ENCODE measurements at regions not wholly inside any gene's neighbourhood (a gene's known extent, or its start where the extent isn't known, plus 50 kb on each side); places are given as distances from the start of the nearest gene placed in this dataset.

GRCh38 chr6:14065350-14065749, 52.2 kb upstream of the CD83 start:
- no peak for DNase-seq (ENCODE audit: low read depth)

- DNase-seq (ENCODE audit: low read depth): peak; percentile 76
Observed at GRCh38 chr6:14066782-14067406, 50.7 kb upstream of the CD83 start.

GRCh38 chr6:14067656-14068055, 49.9 kb upstream of the CD83 start:
- no peak for DNase-seq (ENCODE audit: low read depth)
